GM10248 (cell line): ENCODE measurements at regions not wholly inside any gene's neighbourhood (a gene's known extent, or its start where the extent isn't known, plus 50 kb on each side); places are given as distances from the start of the nearest gene placed in this dataset.
"Not testable (repeated sequence)": the region's sequence is repeated elsewhere in the genome, so short reads cannot be mapped to it uniquely, and the experiment has no call there.

Source experiments
- CTCF ChIA-PET: fragments of 300-600 bp; sonication (Branson Sonifier 250); formaldehyde crosslinking; extraction: SDS; loops from one replicate; lab custom pipeline; 2021; ENCODE audit warnings: antibody characterized with exemption; lab: Yijun Ruan, JAX
- POLR2A ChIA-PET: fragments of 350-650 bp; sonication (Branson Sonifier 250); formaldehyde crosslinking; extraction: SDS; loops from one replicate; lab custom pipeline; 2020; ENCODE audit warnings: antibody characterized with exemption; lab: Yijun Ruan, JAX
- DNase-seq: peaks from one replicate; pipeline ENCODE4 v3.0.0; 2012; ENCODE audit errors: extremely low spot score
- TF ChIP-seq, protein P1 (sequence below): IDR thresholded peaks from 2 replicates; pipeline ENCODE4 v1.5.1; 2012; ENCODE audit warnings: mild to moderate bottlenecking, low read depth; ENCODE audit errors: extremely low read depth, missing control alignments, control extremely low read depth

DNA sequence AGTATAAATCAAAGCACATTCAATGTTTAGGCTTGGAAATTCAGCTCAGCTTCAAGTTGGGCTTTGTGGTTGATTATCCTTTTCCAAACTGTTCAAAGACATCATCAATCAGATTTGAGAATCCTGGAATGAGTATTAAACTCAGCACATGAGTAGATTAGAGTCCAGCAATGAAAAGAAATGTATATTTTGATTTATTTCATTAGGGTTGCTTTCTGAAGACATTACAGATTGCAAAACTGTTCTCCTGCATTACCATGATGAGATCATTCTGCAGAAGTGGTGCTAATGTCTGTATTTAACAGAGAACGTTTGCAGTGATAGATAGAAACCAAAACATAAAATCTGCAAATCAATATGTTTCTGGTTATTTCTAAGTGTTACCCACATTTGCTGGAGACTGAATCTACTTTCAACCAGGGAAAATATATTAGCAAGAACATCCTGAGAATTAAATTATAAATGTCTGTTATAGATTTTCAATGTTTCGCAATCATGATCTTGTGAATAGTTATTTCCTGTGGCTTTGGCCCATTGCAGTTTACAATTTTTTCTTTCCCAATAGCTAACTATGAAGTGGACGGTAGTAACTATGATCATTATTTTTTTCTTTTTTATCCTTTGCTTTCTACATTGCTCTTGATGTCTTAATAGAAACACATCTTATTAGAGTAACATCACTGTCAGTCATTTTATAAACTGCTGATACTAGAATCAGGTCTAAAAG lies 1125.7 kb upstream of the GOT2 start:
- ChIA-PET POLR2A (no interaction called here), CTCF (no interaction called here)
- TF ChIP-seq, protein P1, sequence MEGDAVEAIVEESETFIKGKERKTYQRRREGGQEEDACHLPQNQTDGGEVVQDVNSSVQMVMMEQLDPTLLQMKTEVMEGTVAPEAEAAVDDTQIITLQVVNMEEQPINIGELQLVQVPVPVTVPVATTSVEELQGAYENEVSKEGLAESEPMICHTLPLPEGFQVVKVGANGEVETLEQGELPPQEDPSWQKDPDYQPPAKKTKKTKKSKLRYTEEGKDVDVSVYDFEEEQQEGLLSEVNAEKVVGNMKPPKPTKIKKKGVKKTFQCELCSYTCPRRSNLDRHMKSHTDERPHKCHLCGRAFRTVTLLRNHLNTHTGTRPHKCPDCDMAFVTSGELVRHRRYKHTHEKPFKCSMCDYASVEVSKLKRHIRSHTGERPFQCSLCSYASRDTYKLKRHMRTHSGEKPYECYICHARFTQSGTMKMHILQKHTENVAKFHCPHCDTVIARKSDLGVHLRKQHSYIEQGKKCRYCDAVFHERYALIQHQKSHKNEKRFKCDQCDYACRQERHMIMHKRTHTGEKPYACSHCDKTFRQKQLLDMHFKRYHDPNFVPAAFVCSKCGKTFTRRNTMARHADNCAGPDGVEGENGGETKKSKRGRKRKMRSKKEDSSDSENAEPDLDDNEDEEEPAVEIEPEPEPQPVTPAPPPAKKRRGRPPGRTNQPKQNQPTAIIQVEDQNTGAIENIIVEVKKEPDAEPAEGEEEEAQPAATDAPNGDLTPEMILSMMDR, result no peak
- no peak for DNase-seq

DNA sequence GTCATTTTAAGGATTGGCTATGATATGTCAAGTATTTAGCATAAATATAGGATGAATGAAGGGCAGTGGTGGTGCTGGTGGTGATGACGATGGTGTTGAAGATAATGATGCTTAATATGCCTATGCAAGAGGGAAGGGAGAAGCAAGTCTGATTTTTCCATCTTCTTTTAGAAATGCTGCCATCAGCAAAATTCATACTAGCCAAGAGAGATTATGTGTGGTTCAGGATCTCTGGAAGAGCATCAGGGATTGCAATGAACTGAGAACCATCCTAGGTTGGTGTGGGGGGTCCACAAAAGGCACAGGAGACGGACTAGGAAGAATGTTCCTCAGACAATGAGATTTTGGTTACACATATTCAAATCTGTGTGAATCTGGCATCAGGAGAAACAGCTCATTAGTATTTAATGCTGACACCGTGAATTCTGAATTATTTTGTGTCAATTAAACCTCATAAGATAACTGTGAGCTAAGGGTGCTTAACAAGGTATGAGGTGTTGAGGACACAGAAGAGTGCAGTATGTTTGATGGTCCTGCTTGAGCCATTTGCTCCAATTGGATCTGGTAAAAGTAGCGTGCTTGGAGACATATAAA lies 1120.8 kb upstream of the GOT2 start:
- TF ChIP-seq, protein P1, result no peak
- ChIA-PET CTCF (interaction anchor here (1.4 kb wide), 1 partner anchor 11 kb away, joined by 6 read pairs; no protein-coding TSS in a partner anchor), POLR2A (no interaction called here)
- no peak for DNase-seq

DNA sequence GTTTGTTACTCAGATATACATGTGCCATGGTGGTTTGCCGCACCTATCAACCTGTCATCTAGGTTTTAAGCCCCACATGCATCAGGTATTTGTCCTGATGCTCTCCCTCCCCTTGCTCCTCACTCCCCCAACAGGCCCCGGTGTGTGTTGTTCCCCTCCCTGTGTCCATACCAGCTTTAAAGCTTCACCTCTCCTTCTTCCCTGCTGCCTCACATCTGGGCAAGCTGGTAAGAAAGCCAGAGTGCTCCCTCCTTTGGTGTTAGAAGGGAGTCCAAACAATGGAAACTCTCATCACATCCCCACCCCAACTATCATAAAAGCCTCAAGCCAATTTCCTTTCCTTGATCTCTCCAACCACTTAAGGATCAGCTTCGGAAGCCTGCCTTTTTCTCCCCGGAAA lies 1115.6 kb upstream of the GOT2 start:
- ChIA-PET CTCF (no interaction called here), POLR2A (no interaction called here)
- TF ChIP-seq, protein P1, result no peak
- DNase-seq, result no peak

DNA sequence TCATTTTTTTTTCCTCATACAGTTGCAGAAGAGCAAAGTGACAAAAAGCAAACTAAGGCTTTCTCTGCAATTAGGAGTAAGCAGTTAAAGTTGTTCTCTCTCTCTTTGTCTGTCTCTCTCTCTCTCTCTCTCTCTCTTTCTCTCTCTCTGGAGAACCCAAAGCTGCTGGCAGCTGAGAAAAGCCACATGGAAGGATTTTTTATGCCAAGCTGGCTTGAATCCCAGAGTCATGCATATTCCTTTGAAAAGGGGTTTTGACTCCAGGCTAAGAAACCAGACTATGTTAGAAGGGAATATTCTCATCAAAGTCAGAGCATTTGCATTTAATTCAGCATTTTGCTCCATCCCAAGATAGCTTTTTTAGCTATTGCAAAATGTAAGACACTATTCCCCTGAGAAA lies 1114.2 kb upstream of the GOT2 start:
- no peak for DNase-seq
- ChIA-PET POLR2A (no interaction called here), CTCF (no interaction called here)
- TF ChIP-seq, protein P1, result no peak

DNA sequence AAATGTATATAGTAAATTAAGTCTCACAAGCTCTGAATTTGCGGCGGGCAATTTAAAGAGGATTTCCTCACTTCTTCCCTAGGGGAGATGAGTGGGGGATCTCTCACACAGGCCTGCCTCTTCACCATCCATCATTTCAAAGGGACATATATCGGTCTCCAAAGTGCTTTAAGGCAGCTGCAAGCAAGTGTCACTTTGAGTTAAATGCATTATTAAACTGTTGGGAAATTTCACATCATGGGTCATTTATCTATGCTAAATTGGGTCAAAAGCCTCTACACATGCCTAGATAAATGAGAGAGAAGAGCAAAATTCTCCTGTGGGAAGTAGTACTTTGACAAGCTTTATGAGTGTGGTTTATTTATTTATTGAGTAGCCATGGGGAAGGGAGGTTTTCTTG lies 1106.1 kb upstream of the GOT2 start:
- TF ChIP-seq, protein P1, result no peak
- ChIA-PET POLR2A (no interaction called here), CTCF (no interaction called here)
- DNase-seq, result no peak

DNA sequence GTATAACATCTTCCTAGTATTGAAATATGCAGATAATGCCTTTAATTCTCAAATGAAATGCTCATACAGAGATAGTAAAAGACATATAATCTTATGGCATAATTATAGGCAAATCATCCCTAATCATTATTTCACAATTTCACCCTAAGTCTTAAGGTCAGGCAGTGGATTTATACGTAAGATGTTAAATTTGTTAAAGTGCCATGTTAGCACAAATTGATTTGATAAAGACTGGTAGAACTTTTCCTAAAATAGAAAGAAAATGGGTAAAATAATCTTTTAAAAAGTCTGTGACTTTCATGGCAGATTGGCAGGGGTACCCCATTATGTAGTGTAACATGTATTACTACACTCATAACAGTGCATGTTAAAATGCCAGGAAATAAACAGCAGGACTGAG lies 1092.7 kb upstream of the GOT2 start:
- TF ChIP-seq, protein P1, result no peak
- ChIA-PET POLR2A (no interaction called here), CTCF (no interaction called here)
- DNase-seq, result no peak

DNA sequence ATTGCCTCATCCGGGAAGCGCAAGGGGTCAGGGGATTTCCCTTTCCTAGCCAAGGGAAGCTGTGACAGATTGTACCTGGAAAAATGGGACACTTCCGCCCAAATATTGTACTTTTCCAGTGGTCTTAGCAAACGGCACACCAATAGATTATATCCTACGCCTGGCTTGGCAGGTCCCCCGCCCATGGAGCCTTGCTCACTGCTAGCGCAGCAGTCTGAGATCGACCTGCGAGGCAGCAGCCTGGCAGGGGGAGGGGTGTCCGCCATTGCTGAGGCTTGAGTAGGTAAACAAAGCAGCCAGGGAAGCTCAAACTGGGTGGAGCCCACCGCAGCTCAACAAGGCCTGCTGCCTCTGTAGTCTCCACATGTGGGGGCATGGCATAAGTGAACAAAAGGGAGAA lies 1075.4 kb upstream of the GOT2 start:
- CTCF ChIA-PET, result interaction anchor here (1.5 kb wide), 1 partner anchor 12 kb away, joined by 5 read pairs; no protein-coding TSS in a partner anchor
- POLR2A ChIA-PET, DNase-seq: not testable (repeated sequence)
